ENCODE measurements at regions not wholly inside any gene's neighbourhood (a gene's known extent, or its start where the extent isn't known, plus 50 kb on each side); places are given as distances from the start of the nearest gene placed in this dataset.
"Not testable (repeated sequence)": the region's sequence is repeated elsewhere in the genome, so short reads cannot be mapped to it uniquely, and the experiment has no call there.

GRCh38 chrX:4622486-4623167 is 909.2 kb upstream of the PRKX start:
- DNase-seq (ENCODE audit: extremely low spot score), result no peak
- ChIA-PET POLR2A (no interaction called here), CTCF (no interaction called here)
- no peak for TF ChIP-seq PKNOX1 (IDR thresholded peaks at IDR 0.05)
- no peak for TF ChIP-seq L3MBTL2 (conservative IDR thresholded peaks at IDR 0.05)
- TF ChIP-seq ZNF384 (IDR thresholded peaks at IDR 0.05), result no peak
- no peak for TF ChIP-seq FOXA1 (IDR thresholded peaks at IDR 0.05)
- no peak for TF ChIP-seq ARNT (IDR thresholded peaks at IDR 0.05)
- TF ChIP-seq SUZ12 (IDR thresholded peaks at IDR 0.05), result no peak
- TF ChIP-seq ELF4 (IDR thresholded peaks at IDR 0.05), result no peak
- no peak for TF ChIP-seq SP1 (IDR thresholded peaks at IDR 0.05)
- TF ChIP-seq CTBP1 (IDR thresholded peaks at IDR 0.05; ENCODE audit: borderline replicate concordance), result no peak
- no peak for TF ChIP-seq HDGF (IDR thresholded peaks at IDR 0.05; ENCODE audit: borderline replicate concordance)
- no peak for TF ChIP-seq FOXK2 (IDR thresholded peaks at IDR 0.05)
- TF ChIP-seq FOXM1 (IDR thresholded peaks at IDR 0.05; ENCODE audit: borderline replicate concordance), result no peak
- no peak for TF ChIP-seq BHLHE40 (IDR thresholded peaks at IDR 0.05; ENCODE audit: borderline replicate concordance)
- TF ChIP-seq LEF1 (IDR thresholded peaks at IDR 0.05; ENCODE audit: borderline replicate concordance), result no peak

- CTCF ChIA-PET; POLR2A ChIA-PET; DNase-seq (ENCODE audit: extremely low spot score): not testable (repeated sequence)
Measured at GRCh38 chrX:4613651-4614050, 900.2 kb upstream of the PRKX start.

GRCh38 chrX:4588893-4589292 is 875.4 kb upstream of the PRKX start:
- TF ChIP-seq ELF4 (IDR thresholded peaks at IDR 0.05) (no peak), LEF1 (IDR thresholded peaks at IDR 0.05; ENCODE audit: borderline replicate concordance) (no peak), FOXM1 (IDR thresholded peaks at IDR 0.05; ENCODE audit: borderline replicate concordance) (no peak), CTBP1 (IDR thresholded peaks at IDR 0.05; ENCODE audit: borderline replicate concordance) (no peak), NFRKB (IDR thresholded peaks at IDR 0.05) (no peak), HDGF (IDR thresholded peaks at IDR 0.05; ENCODE audit: borderline replicate concordance) (no peak), L3MBTL2 (conservative IDR thresholded peaks at IDR 0.05) (no peak), TARDBP (IDR thresholded peaks at IDR 0.05) (no peak), SP1 (IDR thresholded peaks at IDR 0.05) (no peak), ZNF384 (IDR thresholded peaks at IDR 0.05) (no peak), ARNT (IDR thresholded peaks at IDR 0.05) (no peak), SUZ12 (IDR thresholded peaks at IDR 0.05) (no peak), FOXK2 (IDR thresholded peaks at IDR 0.05) (no peak), FOXA1 (IDR thresholded peaks at IDR 0.05) (no peak), PKNOX1 (IDR thresholded peaks at IDR 0.05) (no peak), BHLHE40 (IDR thresholded peaks at IDR 0.05; ENCODE audit: borderline replicate concordance) (no peak)
- no peak for DNase-seq (ENCODE audit: extremely low spot score)
- ChIA-PET CTCF (no interaction called here), POLR2A (no interaction called here)

GRCh38 chrX:4588466-4588865 is 875.0 kb upstream of the PRKX start:
- DNase-seq (ENCODE audit: extremely low spot score), result no peak
- ChIA-PET CTCF (no interaction called here), POLR2A (no interaction called here)
- no peak for TF ChIP-seq SP1 (IDR thresholded peaks at IDR 0.05)
- no peak for TF ChIP-seq L3MBTL2 (conservative IDR thresholded peaks at IDR 0.05)
- TF ChIP-seq LEF1 (IDR thresholded peaks at IDR 0.05; ENCODE audit: borderline replicate concordance), result no peak
- no peak for TF ChIP-seq SUZ12 (IDR thresholded peaks at IDR 0.05)
- no peak for TF ChIP-seq HDGF (IDR thresholded peaks at IDR 0.05; ENCODE audit: borderline replicate concordance)
- no peak for TF ChIP-seq NFRKB (IDR thresholded peaks at IDR 0.05)

- TF ChIP-seq NFRKB (IDR thresholded peaks at IDR 0.05), result no peak
- no peak for TF ChIP-seq ARNT (IDR thresholded peaks at IDR 0.05)
- TF ChIP-seq FOXK2 (IDR thresholded peaks at IDR 0.05), result no peak
- TF ChIP-seq FOXA1 (IDR thresholded peaks at IDR 0.05), result no peak
- no peak for TF ChIP-seq FOXM1 (IDR thresholded peaks at IDR 0.05; ENCODE audit: borderline replicate concordance)
- no peak for TF ChIP-seq SUZ12 (IDR thresholded peaks at IDR 0.05)
- TF ChIP-seq BHLHE40 (IDR thresholded peaks at IDR 0.05; ENCODE audit: borderline replicate concordance), result no peak
- no peak for TF ChIP-seq ELF4 (IDR thresholded peaks at IDR 0.05)
- no peak for TF ChIP-seq CTBP1 (IDR thresholded peaks at IDR 0.05; ENCODE audit: borderline replicate concordance)
- no peak for TF ChIP-seq L3MBTL2 (conservative IDR thresholded peaks at IDR 0.05)
- TF ChIP-seq ZNF384 (IDR thresholded peaks at IDR 0.05), result no peak
- no peak for TF ChIP-seq PKNOX1 (IDR thresholded peaks at IDR 0.05)
- TF ChIP-seq SP1 (IDR thresholded peaks at IDR 0.05), result no peak
- TF ChIP-seq TARDBP (IDR thresholded peaks at IDR 0.05), result no peak
- TF ChIP-seq HDGF (IDR thresholded peaks at IDR 0.05; ENCODE audit: borderline replicate concordance), result no peak
- no peak for TF ChIP-seq LEF1 (IDR thresholded peaks at IDR 0.05; ENCODE audit: borderline replicate concordance)
- DNase-seq (ENCODE audit: extremely low spot score), result no peak
- ChIA-PET POLR2A (no interaction called here), CTCF (no interaction called here)
Measured at GRCh38 chrX:4588056-4588455, 874.6 kb upstream of the PRKX start.

GRCh38 chrX:4579999-4580398 is 866.5 kb upstream of the PRKX start:
- POLR2A ChIA-PET, result no interaction called here
- no peak for DNase-seq (ENCODE audit: extremely low spot score)
- TF ChIP-seq L3MBTL2 (conservative IDR thresholded peaks at IDR 0.05) (no peak), TARDBP (IDR thresholded peaks at IDR 0.05) (no peak), SP1 (IDR thresholded peaks at IDR 0.05) (no peak), BHLHE40 (IDR thresholded peaks at IDR 0.05; ENCODE audit: borderline replicate concordance) (no peak), FOXM1 (IDR thresholded peaks at IDR 0.05; ENCODE audit: borderline replicate concordance) (no peak), FOXA1 (IDR thresholded peaks at IDR 0.05) (no peak), ARNT (IDR thresholded peaks at IDR 0.05) (no peak), PKNOX1 (IDR thresholded peaks at IDR 0.05) (no peak)
- CTCF ChIA-PET, result no interaction called here
